Fibroblast of lung (primary cell): ENCODE measurements at regions not wholly inside any gene's neighbourhood (a gene's known extent, or its start where the extent isn't known, plus 50 kb on each side); places are given as distances from the start of the nearest gene placed in this dataset.

Experiments used
- EZH2 ChIP-seq: IDR thresholded peaks from 2 replicates; pipeline ENCODE4 v1.5.1; 2012; ENCODE audit warnings: low read length, control low read depth, mild to moderate bottlenecking; ENCODE audit errors: missing control alignments
- TF ChIP-seq, protein P1 (sequence below), 2 donors: IDR thresholded peaks in 1 of 2; conservative IDR thresholded peaks in 1 of 2; 1 replicate in 1 of 2; 2 replicates in 1 of 2; pipeline ENCODE4 v1.5.1; 2011 to 2012; ENCODE audit warnings: low read length in 2 of 2, control low read depth in 1 of 2, inconsistent platforms in 1 of 2, low read depth in 1 of 2, mild to moderate bottlenecking in 1 of 2

DNA sequence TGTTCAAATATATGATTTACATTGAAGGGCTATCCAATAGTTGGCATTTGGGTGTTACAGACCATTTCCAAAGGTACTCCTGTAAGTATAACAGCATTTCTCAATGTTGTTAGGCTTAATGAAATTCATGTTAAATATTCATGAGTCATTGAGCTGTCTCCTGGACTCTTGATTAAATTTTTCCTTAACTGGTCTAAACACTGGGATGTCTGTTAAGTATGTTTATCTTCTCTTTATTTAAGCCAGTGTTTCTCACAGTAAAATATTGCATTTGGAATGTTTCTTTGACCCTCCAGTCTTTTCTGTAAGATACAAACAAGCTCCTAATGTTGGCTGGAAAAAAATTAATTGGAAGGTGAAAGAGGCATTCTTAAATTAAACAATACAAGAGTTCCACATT lies 402.5 kb upstream of the HTR2A start:
- TF ChIP-seq, protein P1, sequence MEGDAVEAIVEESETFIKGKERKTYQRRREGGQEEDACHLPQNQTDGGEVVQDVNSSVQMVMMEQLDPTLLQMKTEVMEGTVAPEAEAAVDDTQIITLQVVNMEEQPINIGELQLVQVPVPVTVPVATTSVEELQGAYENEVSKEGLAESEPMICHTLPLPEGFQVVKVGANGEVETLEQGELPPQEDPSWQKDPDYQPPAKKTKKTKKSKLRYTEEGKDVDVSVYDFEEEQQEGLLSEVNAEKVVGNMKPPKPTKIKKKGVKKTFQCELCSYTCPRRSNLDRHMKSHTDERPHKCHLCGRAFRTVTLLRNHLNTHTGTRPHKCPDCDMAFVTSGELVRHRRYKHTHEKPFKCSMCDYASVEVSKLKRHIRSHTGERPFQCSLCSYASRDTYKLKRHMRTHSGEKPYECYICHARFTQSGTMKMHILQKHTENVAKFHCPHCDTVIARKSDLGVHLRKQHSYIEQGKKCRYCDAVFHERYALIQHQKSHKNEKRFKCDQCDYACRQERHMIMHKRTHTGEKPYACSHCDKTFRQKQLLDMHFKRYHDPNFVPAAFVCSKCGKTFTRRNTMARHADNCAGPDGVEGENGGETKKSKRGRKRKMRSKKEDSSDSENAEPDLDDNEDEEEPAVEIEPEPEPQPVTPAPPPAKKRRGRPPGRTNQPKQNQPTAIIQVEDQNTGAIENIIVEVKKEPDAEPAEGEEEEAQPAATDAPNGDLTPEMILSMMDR (conservative IDR thresholded peaks at IDR 0.05 in 1 of 2, IDR thresholded peaks at IDR 0.05 in 1 of 2; ENCODE audit: low read depth in 1 of 2, low read length in 2 of 2): no peak
- TF ChIP-seq EZH2: no peak
